K562 (cell line): ENCODE measurements at regions not wholly inside any gene's neighbourhood (a gene's known extent, or its start where the extent isn't known, plus 50 kb on each side); places are given as distances from the start of the nearest gene placed in this dataset.

Source experiments
- ATAC-seq: fragments of 200-7000 bp; cut with Tn5 transposase; 3 replicates; pipeline ENCODE4 v1.9.1; 2020; ENCODE audit warnings: moderate library complexity
- BruUV-seq: library from RNA; stranded (reverse); fragments of 400-500 nt; replicated peaks from 2 replicates; lab custom pipeline; 2021; lab: Mats Ljungman, UMichigan
- CTCF ChIA-PET: fragments of 300-600 bp; formaldehyde crosslinking; extraction: SDS; loops from one replicate; lab custom pipeline; 2021; ENCODE audit warnings: low intra/inter-chr PET ratio; lab: Yijun Ruan, JAX
- POLR2A ChIA-PET: fragments of 300-600, 350-650 bp; sonication (Branson Sonifier 250); formaldehyde crosslinking; extraction: SDS; loops from one replicate; lab custom pipeline; 2021; ENCODE audit warnings: antibody characterized with exemption, inconsistent platforms; lab: Yijun Ruan, JAX
- DNase-seq, 4 experiments: peaks; one replicate each; pipeline versions ENCODE4 v3.0.0 to v3.0.0-alpha.2; 2011 to 2018; ENCODE audit warnings: low spot score in 3 of 4, mixed read lengths in 3 of 4; ENCODE audit errors: extremely low read depth in 1 of 4
- FAIRE-seq: peaks from 2 replicates; lab custom pipeline; 2011; peaks lifted over from hg19 to GRCh38; lab: Jason Lieb, UNC
- H2AFZ ChIP-seq: 2 replicates; pipeline ENCODE4 v1.6.0; 2011; ENCODE audit warnings: low read depth, low read length, control low read depth, inconsistent platforms
- H3K27ac ChIP-seq: fragments of 200-600 bp; 3 replicates; pipeline ENCODE4 v1.8.0; 2011; ENCODE audit warnings: low read depth, mild to moderate bottlenecking, control low read depth, inconsistent platforms, low read length, moderate library complexity, mixed read lengths; ENCODE audit errors: extremely low read depth
- H3K27me3 ChIP-seq, 2 experiments: fragments of 300-600 bp in 1 of 2; 2 replicates in 1 of 2; 3 replicates in 1 of 2; pipeline versions ENCODE4 v1.6.0 to v1.8.0; 2011; ENCODE audit warnings: inconsistent platforms in 2 of 2, low read length in 2 of 2, mild to moderate bottlenecking in 1 of 2, mixed read lengths in 1 of 2, moderate library complexity in 1 of 2; ENCODE audit not compliant: control insufficient read depth in 2 of 2, insufficient read depth in 2 of 2
- H3K36me3 ChIP-seq: fragments of 300-600 bp; 3 replicates; pipeline ENCODE4 v1.8.0; 2011; ENCODE audit warnings: mild to moderate bottlenecking, low read length, inconsistent platforms; ENCODE audit not compliant: control insufficient read depth, insufficient read depth
- H3K4me1 ChIP-seq, 2 experiments: fragments of 200-600 bp in 1 of 2; replicated peaks in 1 of 2; 2 replicates in 1 of 2; 3 replicates in 1 of 2; pipeline versions ENCODE4 v1.5.1 to v1.8.0; 2011; ENCODE audit warnings: inconsistent platforms in 2 of 2, low read length in 2 of 2, mild to moderate bottlenecking in 1 of 2, mixed read lengths in 1 of 2, moderate library complexity in 1 of 2; ENCODE audit not compliant: control insufficient read depth in 2 of 2, insufficient read depth in 2 of 2
- H3K4me2 ChIP-seq: 2 replicates; pipeline ENCODE4 v1.6.1; 2011; ENCODE audit warnings: low read length, control low read depth, inconsistent platforms, mixed read lengths; ENCODE audit not compliant: insufficient read depth
- H3K4me3 ChIP-seq: fragments of 200-600 bp; sonication (generic), shearing (Covaris generic); 2 replicates; pipeline ENCODE4 v1.5.1; 2016; ENCODE audit warnings: control low read depth, inconsistent platforms
- H3K79me2 ChIP-seq: fragments of 200-600 bp; 3 replicates; pipeline ENCODE4 v1.8.0; 2011; ENCODE audit warnings: low read length, inconsistent platforms; ENCODE audit not compliant: control insufficient read depth, insufficient read depth
- H3K9ac ChIP-seq, 2 experiments: 2 replicates each; pipeline versions ENCODE4 v1.6.0 to v1.6.1; 2011; ENCODE audit warnings: low read depth in 2 of 2, low read length in 2 of 2, control low read depth in 1 of 2, inconsistent platforms in 1 of 2, mild to moderate bottlenecking in 1 of 2, mixed read lengths in 1 of 2; ENCODE audit not compliant: insufficient read depth in 1 of 2
- H3K9me1 ChIP-seq: one replicate; pipeline ENCODE4 v1.6.0; 2011; ENCODE audit warnings: inconsistent platforms, mild to moderate bottlenecking, low read length, moderate library complexity; ENCODE audit not compliant: control insufficient read depth, insufficient read depth
- H3K9me3 ChIP-seq: replicated peaks from 2 replicates; pipeline ENCODE4 v1.5.1; 2011; ENCODE audit warnings: low read depth, low read length, inconsistent platforms; ENCODE audit not compliant: control insufficient read depth, insufficient read depth
- H4K20me1 ChIP-seq: replicated peaks from 2 replicates; pipeline ENCODE4 v1.6.1; 2011; ENCODE audit warnings: low read length, inconsistent platforms, mixed read lengths; ENCODE audit not compliant: control insufficient read depth, insufficient read depth
- CHD1 ChIP-seq: fragments of 200-600 bp; sonication (generic); IDR thresholded peaks from one replicate; pipeline ENCODE4 v1.6.1; 2012; ENCODE audit warnings: mild to moderate bottlenecking, moderate library complexity, low read length, inconsistent platforms
- CREM ChIP-seq: IDR thresholded peaks from 2 replicates; pipeline ENCODE4 v1.6.1; 2014; ENCODE audit warnings: antibody characterized with exemption, low read depth
- HDAC1 ChIP-seq, 2 experiments: fragments of 450-650 bp; IDR thresholded peaks; 2 replicates each; pipeline ENCODE4 v1.6.1; 2016 to 2017; ENCODE audit warnings: inconsistent platforms in 1 of 2, mild to moderate bottlenecking in 1 of 2, moderate library complexity in 1 of 2
- KLF10 ChIP-seq: fragments of 250-450 bp; sonication (Bioruptor Pico); IDR thresholded peaks from 2 replicates; pipeline ENCODE4 v1.6.1; 2021; ENCODE audit warnings: matching md5 sums
- KLF16 ChIP-seq: IDR thresholded peaks from 2 replicates; pipeline ENCODE4 v1.6.1; 2016; ENCODE audit warnings: antibody characterized with exemption
- LCOR ChIP-seq: sonication (generic); formaldehyde crosslinking; IDR thresholded peaks from 2 replicates; pipeline ENCODE4 v1.8.0; 2022; ENCODE audit warnings: mild to moderate bottlenecking, missing genetic modification reagents
- MBD2 ChIP-seq: sonication (generic); IDR thresholded peaks from 2 replicates; pipeline ENCODE4 v1.6.1; 2016; ENCODE audit warnings: low read depth, borderline replicate concordance
- NR2C2 ChIP-seq, 2 experiments: fragments of 200-800 bp in 1 of 2; sonication (Bioruptor generic) in 1 of 2; sonication (generic) in 1 of 2; formaldehyde crosslinking in 1 of 2; IDR thresholded peaks; 2 replicates each; pipeline versions ENCODE4 v1.6.1 to v1.8.0; 2016 to 2022; ENCODE audit warnings: mild to moderate bottlenecking in 1 of 2, missing compliant biosample characterization in 1 of 2, missing genetic modification characterization in 1 of 2, missing genetic modification reagents in 1 of 2
- PCBP1 ChIP-seq: fragments of 200-400 bp; formaldehyde crosslinking; IDR thresholded peaks from 2 replicates; pipeline ENCODE4 v1.6.1; 2018; ENCODE audit warnings: mild to moderate bottlenecking, low read depth, low read length; ENCODE audit not compliant: poor library complexity, severe bottlenecking
- PRMT5 ChIP-seq: sonication (generic); formaldehyde crosslinking; IDR thresholded peaks from 2 replicates; pipeline ENCODE4 v1.5.0; 2020; ENCODE audit warnings: missing genetic modification reagents
- PYGO2 ChIP-seq: fragments of 450-650 bp; IDR thresholded peaks from 2 replicates; pipeline ENCODE4 v1.6.1; 2016; ENCODE audit warnings: mild to moderate bottlenecking, missing genetic modification characterization, moderate library complexity, missing compliant biosample characterization
- RBFOX2 ChIP-seq: fragments of 200-400 bp; formaldehyde crosslinking; IDR thresholded peaks from 2 replicates; pipeline ENCODE4 v1.6.1; 2017; ENCODE audit warnings: low read depth, mild to moderate bottlenecking, low read length, moderate library complexity
- SNIP1 ChIP-seq: fragments of 450-650 bp; IDR thresholded peaks from 2 replicates; pipeline ENCODE4 v1.7.1; 2017; ENCODE audit warnings: low read depth, mild to moderate bottlenecking
- TGIF2 ChIP-seq: sonication (generic); formaldehyde crosslinking; IDR thresholded peaks from 2 replicates; pipeline ENCODE4 v1.8.1; 2022; ENCODE audit warnings: mild to moderate bottlenecking, missing genetic modification reagents, moderate library complexity
- ZNF212 ChIP-seq: fragments of 450-650 bp; formaldehyde crosslinking; IDR thresholded peaks from 2 replicates; pipeline ENCODE4 v1.4.0; 2020; ENCODE audit warnings: mild to moderate bottlenecking
- ZNF347 ChIP-seq: fragments of 450-650 bp; formaldehyde crosslinking; IDR thresholded peaks from 2 replicates; pipeline ENCODE4 v1.4.0; 2020; ENCODE audit warnings: low read depth, mild to moderate bottlenecking, moderate library complexity
- ZNF668 ChIP-seq: fragments of 250-450 bp; sonication (Bioruptor Pico); IDR thresholded peaks from 2 replicates; pipeline ENCODE4 v1.8.0; 2022; ENCODE audit warnings: mild to moderate bottlenecking, inconsistent platforms
- WGBS: fragments of 100-300 bp; shearing (Covaris generic); methylation state at CpG from one replicate; pipeline ENCODE4 v1.1.6; 2016; ENCODE audit warnings: low coverage, mixed read lengths; ENCODE audit not compliant: insufficient coverage; ENCODE audit errors: missing lambda C conversion rate; 5-methylcytosine and 5-hydroxymethylcytosine counted together
- in situ Hi-C: fragments of 300-500 bp; cut with MboI; formaldehyde crosslinking; loops from 4 replicates; pipeline ENCODE4 v1.15.0; 2018; ENCODE audit warnings: inconsistent platforms, mixed read lengths
- intact Hi-C: fragments of 100-400 bp; cut with micrococcal nuclease; formaldehyde crosslinking; loops from 2 replicates; pipeline ENCODE4 v1.14.2; 2022
- TF ChIP-seq, protein P1 (sequence below): sonication (generic); formaldehyde crosslinking; IDR thresholded peaks from 2 replicates; pipeline ENCODE4 v1.9.0; 2022; ENCODE audit warnings: mild to moderate bottlenecking, missing genetic modification reagents
- TF ChIP-seq, protein P2 (sequence below): fragments of 450-650 bp; IDR thresholded peaks from 2 replicates; pipeline ENCODE4 v1.7.0; 2016; ENCODE audit warnings: borderline replicate concordance

GRCh38 chr11:128148208-128148607, 439.1 kb downstream of the ETS1 start:
- WGBS: 0% methylated on average over 6 of the region's 6 CpGs
- H3K4me1 ChIP-seq: no peaks in the 10 kb centered on the region
- TF ChIP-seq KLF16 (no peak), NR2C2 (CRISPR knock-in tag; IDR thresholded peaks at IDR 0.05) (no peak), NR2C2 (tag; IDR thresholded peaks at IDR 0.05) (no peak), MBD2 (no peak), CREM (no peak), CHD1 (no peak), LCOR (CRISPR knock-in tag) (no peak), TGIF2 (CRISPR knock-in tag) (no peak), ZNF212 (CRISPR knock-in tag) (no peak), SNIP1 (no peak), PCBP1 (no peak), RBFOX2 (no peak), PRMT5 (no peak), HDAC1 (IDR thresholded peaks at IDR 0.05) (no peak), ZNF347 (CRISPR knock-in tag) (no peak), KLF10 (CRISPR knock-in tag) (no peak), ZNF668 (CRISPR knock-in tag) (no peak), PYGO2 (tag) (no peak)
- TF ChIP-seq, protein P1, sequence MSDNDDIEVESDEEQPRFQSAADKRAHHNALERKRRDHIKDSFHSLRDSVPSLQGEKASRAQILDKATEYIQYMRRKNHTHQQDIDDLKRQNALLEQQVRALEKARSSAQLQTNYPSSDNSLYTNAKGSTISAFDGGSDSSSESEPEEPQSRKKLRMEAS: no peak
- TF ChIP-seq, protein P2, sequence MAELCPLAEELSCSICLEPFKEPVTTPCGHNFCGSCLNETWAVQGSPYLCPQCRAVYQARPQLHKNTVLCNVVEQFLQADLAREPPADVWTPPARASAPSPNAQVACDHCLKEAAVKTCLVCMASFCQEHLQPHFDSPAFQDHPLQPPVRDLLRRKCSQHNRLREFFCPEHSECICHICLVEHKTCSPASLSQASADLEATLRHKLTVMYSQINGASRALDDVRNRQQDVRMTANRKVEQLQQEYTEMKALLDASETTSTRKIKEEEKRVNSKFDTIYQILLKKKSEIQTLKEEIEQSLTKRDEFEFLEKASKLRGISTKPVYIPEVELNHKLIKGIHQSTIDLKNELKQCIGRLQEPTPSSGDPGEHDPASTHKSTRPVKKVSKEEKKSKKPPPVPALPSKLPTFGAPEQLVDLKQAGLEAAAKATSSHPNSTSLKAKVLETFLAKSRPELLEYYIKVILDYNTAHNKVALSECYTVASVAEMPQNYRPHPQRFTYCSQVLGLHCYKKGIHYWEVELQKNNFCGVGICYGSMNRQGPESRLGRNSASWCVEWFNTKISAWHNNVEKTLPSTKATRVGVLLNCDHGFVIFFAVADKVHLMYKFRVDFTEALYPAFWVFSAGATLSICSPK: no peak
- TF ChIP-seq, all 486 proteins: peak for 0
- ChIA-PET POLR2A (no interaction called here), CTCF (no interaction called here)
- Histone ChIP-seq H3K27me3 (no peaks in the 10 kb centered on the region), H2AFZ (no peak overlapping the region), H3K9me3 (no peaks in the 10 kb centered on the region), H3K4me2 (no peak overlapping the region), H3K4me3 (no peak overlapping the region), H3K9ac (no peak overlapping the region), H3K9me1 (no peaks in the 10 kb centered on the region), H3K79me2 (no peaks in the 10 kb centered on the region), H4K20me1 (no peaks in the 10 kb centered on the region), H3K27ac (no peak overlapping the region), H3K36me3 (no peaks in the 10 kb centered on the region)
- FAIRE-seq (no peak), ATAC-seq (no peak), DNase-seq (no peak)
- BruUV-seq: no TSS peak
- in situ Hi-C loops: no loop called here
- intact Hi-C loops: no loop called here
